Osteocyte (in vitro differentiated cells): ENCODE measurements at regions not wholly inside any gene's neighbourhood (a gene's known extent, or its start where the extent isn't known, plus 50 kb on each side); places are given as distances from the start of the nearest gene placed in this dataset.
A peak's percentile ranks its signal among the peaks of the same experiment; 100 is the strongest.

Experiments
- DNase-seq: peaks from one replicate; pipeline ENCODE4 v3.0.0; 2021; ENCODE audit warnings: mixed read lengths; ENCODE audit not compliant: unreplicated experiment; ENCODE audit errors: extremely low spot score
- H3K27ac Mint-ChIP-seq: one replicate; pipeline ENCODE4 v1.8.0; 2021; ENCODE audit warnings: mild to moderate bottlenecking, mixed read lengths; ENCODE audit not compliant: unreplicated experiment
- H3K27me3 Mint-ChIP-seq: one replicate; pipeline ENCODE4 v1.8.0; 2021; ENCODE audit warnings: mixed read lengths; ENCODE audit not compliant: unreplicated experiment
- H3K36me3 Mint-ChIP-seq: one replicate; pipeline ENCODE4 v1.8.0; 2021; ENCODE audit warnings: mixed read lengths; ENCODE audit not compliant: unreplicated experiment
- H3K4me1 Mint-ChIP-seq: one replicate; pipeline ENCODE4 v1.8.0; 2021; ENCODE audit warnings: mixed read lengths; ENCODE audit not compliant: unreplicated experiment
- H3K4me3 Mint-ChIP-seq: one replicate; pipeline ENCODE4 v1.8.0; 2021; ENCODE audit warnings: mild to moderate bottlenecking, moderate library complexity, mixed read lengths; ENCODE audit not compliant: unreplicated experiment
- H3K9me3 Mint-ChIP-seq: one replicate; pipeline ENCODE4 v1.8.0; 2021; ENCODE audit warnings: mixed read lengths; ENCODE audit not compliant: unreplicated experiment
- CTCF ChIP-seq: fragments of 200-600 bp; sonication (generic); IDR thresholded peaks from 2 replicates; pipeline ENCODE4 v1.5.0; 2021; ENCODE audit warnings: antibody characterized with exemption, mild to moderate bottlenecking, moderate library complexity

GRCh38 chr10:36163827-36164226 is 521.7 kb upstream of the FZD8 start:
- no peak for DNase-seq
- no peak overlapping the region for H3K27ac Mint-ChIP-seq
- H3K4me3 Mint-ChIP-seq, result no peak overlapping the region
- peaks cover 2% of the 10 kb centered on the region for H3K9me3 Mint-ChIP-seq
- no peaks in the 10 kb centered on the region for H3K4me1 Mint-ChIP-seq
- no peak for TF ChIP-seq CTCF
- H3K36me3 Mint-ChIP-seq, result no peaks in the 10 kb centered on the region
- H3K27me3 Mint-ChIP-seq, result no peaks in the 10 kb centered on the region

GRCh38 chr10:36157486-36157885 is 515.4 kb upstream of the FZD8 start:
- no peaks in the 10 kb centered on the region for H3K4me1 Mint-ChIP-seq
- peaks cover 6% of the 10 kb centered on the region for H3K9me3 Mint-ChIP-seq
- H3K36me3 Mint-ChIP-seq, result no peaks in the 10 kb centered on the region
- H3K27ac Mint-ChIP-seq, result no peak overlapping the region
- no peak overlapping the region for H3K4me3 Mint-ChIP-seq
- no peak for TF ChIP-seq CTCF
- DNase-seq, result no peak
- no peaks in the 10 kb centered on the region for H3K27me3 Mint-ChIP-seq

GRCh38 chr10:36148207-36148606 is 506.1 kb upstream of the FZD8 start:
- Mint-ChIP-seq H3K27ac (no peak overlapping the region), H3K36me3 (peaks cover 2% of the 10 kb centered on the region), H3K9me3 (peaks cover 24% of the 10 kb centered on the region), H3K4me1 (no peaks in the 10 kb centered on the region), H3K4me3 (no peak overlapping the region), H3K27me3 (no peaks in the 10 kb centered on the region)
- no peak for DNase-seq
- no peak for TF ChIP-seq CTCF

DNA sequence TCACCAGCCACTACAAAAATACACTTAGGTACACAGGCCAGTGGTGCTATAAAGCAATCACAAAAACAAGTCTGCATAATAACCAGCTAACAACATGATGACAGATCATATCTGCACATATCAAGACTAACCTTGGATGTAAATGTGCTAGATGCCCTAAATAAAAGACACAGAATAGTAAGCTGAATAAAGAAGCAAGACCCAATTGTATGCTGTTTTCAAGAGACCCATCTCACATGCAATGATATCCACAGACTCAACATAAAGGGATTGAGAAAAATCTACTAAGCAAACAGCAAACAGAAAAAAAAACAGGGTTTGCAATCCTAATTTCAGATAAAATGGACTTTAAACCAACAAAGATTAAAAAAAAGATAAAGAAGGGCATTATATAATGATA is 505.4 kb upstream of the FZD8 start:
- no peak for DNase-seq
- Mint-ChIP-seq H3K4me1 (no peaks in the 10 kb centered on the region), H3K9me3 (peaks cover 24% of the 10 kb centered on the region), H3K36me3 (peaks cover 2% of the 10 kb centered on the region), H3K27ac (no peak overlapping the region), H3K4me3 (no peak overlapping the region), H3K27me3 (no peaks in the 10 kb centered on the region)
- TF ChIP-seq CTCF, result no peak

GRCh38 chr10:36141856-36142560 is 499.9 kb upstream of the FZD8 start:
- no peak overlapping the region for H3K4me3 Mint-ChIP-seq
- no peak for TF ChIP-seq CTCF
- no peak for DNase-seq
- H3K4me1 Mint-ChIP-seq, result peaks cover 9% of the 10 kb centered on the region
- no peaks in the 10 kb centered on the region for H3K27me3 Mint-ChIP-seq
- H3K9me3 Mint-ChIP-seq, result peaks cover 14% of the 10 kb centered on the region
- no peaks in the 10 kb centered on the region for H3K36me3 Mint-ChIP-seq
- H3K27ac Mint-ChIP-seq, result peak overlapping the region; percentile 16
